ENCODE measurements at regions not wholly inside any gene's neighbourhood (a gene's known extent, or its start where the extent isn't known, plus 50 kb on each side); places are given as distances from the start of the nearest gene placed in this dataset.

GRCh38 chr21:14767192-14767852 is 221.2 kb upstream of the SAMSN1 start:
- TF ChIP-seq EZH2phosphoT487 (IDR thresholded peaks at IDR 0.05; ENCODE audit: borderline replicate concordance): no peak
- TF ChIP-seq CTCF (conservative IDR thresholded peaks at IDR 0.05; ENCODE audit: low read length): no peak
- Histone ChIP-seq H3F3A (ENCODE audit: low read depth) (no peaks in the 10 kb centered on the region), H3K36me3 (ENCODE audit: insufficient read depth, low read length) (no peaks in the 10 kb centered on the region), H3K9me3 (ENCODE audit: insufficient read depth, low read depth, low read length) (no peaks in the 10 kb centered on the region), H2AFZ (ENCODE audit: low read length) (no peak overlapping the region), H3K4me2 (ENCODE audit: low read depth, low read length, poor library complexity, severe bottlenecking) (no peak overlapping the region), H3K4me3 (ENCODE audit: low read length, poor library complexity, severe bottlenecking) (no peak overlapping the region), H4K20me1 (ENCODE audit: insufficient read depth, low read length, poor library complexity, severe bottlenecking) (no peaks in the 10 kb centered on the region), H3K79me2 (ENCODE audit: insufficient read depth, low read length) (no peaks in the 10 kb centered on the region), H3K9me2 (replicated peaks; ENCODE audit: low read depth, low read length) (no peaks in the 10 kb centered on the region), H3K27me3 (ENCODE audit: insufficient read depth, low read length, poor library complexity, severe bottlenecking) (no peaks in the 10 kb centered on the region), H3K4me1 (ENCODE audit: insufficient read depth, low read length, poor library complexity, severe bottlenecking) (peaks cover 13% of the 10 kb centered on the region), H3K9ac (ENCODE audit: low read depth, low read length, poor library complexity, severe bottlenecking) (no peak overlapping the region)

- no peak overlapping the region for H3K4me2 ChIP-seq (ENCODE audit: low read depth, low read length, poor library complexity, severe bottlenecking)
- H3K9ac ChIP-seq (ENCODE audit: low read depth, low read length, poor library complexity, severe bottlenecking): no peak overlapping the region
- no peaks in the 10 kb centered on the region for H3K36me3 ChIP-seq (ENCODE audit: insufficient read depth, low read length)
- peaks cover 14% of the 10 kb centered on the region for H3K4me1 ChIP-seq (ENCODE audit: insufficient read depth, low read length, poor library complexity, severe bottlenecking)
- no peaks in the 10 kb centered on the region for H3K27me3 ChIP-seq (ENCODE audit: insufficient read depth, low read length, poor library complexity, severe bottlenecking)
- H3F3A ChIP-seq (ENCODE audit: low read depth): no peaks in the 10 kb centered on the region
- H2AFZ ChIP-seq (ENCODE audit: low read length): no peak overlapping the region
- no peaks in the 10 kb centered on the region for H4K20me1 ChIP-seq (ENCODE audit: insufficient read depth, low read length, poor library complexity, severe bottlenecking)
- H3K9me2 ChIP-seq (replicated peaks; ENCODE audit: low read depth, low read length): no peaks in the 10 kb centered on the region
- peak; percentile 47 for TF ChIP-seq CTCF (conservative IDR thresholded peaks at IDR 0.05; ENCODE audit: low read length)
- TF ChIP-seq EZH2phosphoT487 (IDR thresholded peaks at IDR 0.05; ENCODE audit: borderline replicate concordance): no peak
- H3K9me3 ChIP-seq (ENCODE audit: insufficient read depth, low read depth, low read length): no peaks in the 10 kb centered on the region
- H3K79me2 ChIP-seq (ENCODE audit: insufficient read depth, low read length): no peaks in the 10 kb centered on the region
- no peak overlapping the region for H3K4me3 ChIP-seq (ENCODE audit: low read length, poor library complexity, severe bottlenecking)
These were observed 220.1 kb upstream of the SAMSN1 start for GRCh38 chr21:14766241-14766640.

GRCh38 chr21:14763695-14764064 is 217.6 kb upstream of the SAMSN1 start:
- no peaks in the 10 kb centered on the region for H3F3A ChIP-seq (ENCODE audit: low read depth)
- H3K4me2 ChIP-seq (ENCODE audit: low read depth, low read length, poor library complexity, severe bottlenecking): peak overlapping the region; percentile 74
- H3K9me2 ChIP-seq (replicated peaks; ENCODE audit: low read depth, low read length): no peaks in the 10 kb centered on the region
- TF ChIP-seq CTCF (conservative IDR thresholded peaks at IDR 0.05; ENCODE audit: low read length) (no peak), EZH2phosphoT487 (IDR thresholded peaks at IDR 0.05; ENCODE audit: borderline replicate concordance) (no peak)
- H3K79me2 ChIP-seq (ENCODE audit: insufficient read depth, low read length): no peaks in the 10 kb centered on the region
- no peaks in the 10 kb centered on the region for H4K20me1 ChIP-seq (ENCODE audit: insufficient read depth, low read length, poor library complexity, severe bottlenecking)
- no peaks in the 10 kb centered on the region for H3K9me3 ChIP-seq (ENCODE audit: insufficient read depth, low read depth, low read length)
- peaks cover 14% of the 10 kb centered on the region for H3K4me1 ChIP-seq (ENCODE audit: insufficient read depth, low read length, poor library complexity, severe bottlenecking)
- H2AFZ ChIP-seq (ENCODE audit: low read length): peak overlapping the region; percentile 98
- no peak overlapping the region for H3K4me3 ChIP-seq (ENCODE audit: low read length, poor library complexity, severe bottlenecking)
- peak overlapping the region; percentile 62 for H3K9ac ChIP-seq (ENCODE audit: low read depth, low read length, poor library complexity, severe bottlenecking)
- no peaks in the 10 kb centered on the region for H3K36me3 ChIP-seq (ENCODE audit: insufficient read depth, low read length)
- no peaks in the 10 kb centered on the region for H3K27me3 ChIP-seq (ENCODE audit: insufficient read depth, low read length, poor library complexity, severe bottlenecking)

Data from Loucy (cell line).